HG03060 (cell line): ENCODE measurements at regions not wholly inside any gene's neighbourhood (a gene's known extent, or its start where the extent isn't known, plus 50 kb on each side); places are given as distances from the start of the nearest gene placed in this dataset.

Source experiments
- ATAC-seq: cut with Tn5 transposase; IDR thresholded peaks from one replicate; pipeline ENCODE4 v1.9.1; 2021; ENCODE audit warnings: low read depth, moderate number of reproducible peaks; ENCODE audit not compliant: unreplicated experiment

DNA sequence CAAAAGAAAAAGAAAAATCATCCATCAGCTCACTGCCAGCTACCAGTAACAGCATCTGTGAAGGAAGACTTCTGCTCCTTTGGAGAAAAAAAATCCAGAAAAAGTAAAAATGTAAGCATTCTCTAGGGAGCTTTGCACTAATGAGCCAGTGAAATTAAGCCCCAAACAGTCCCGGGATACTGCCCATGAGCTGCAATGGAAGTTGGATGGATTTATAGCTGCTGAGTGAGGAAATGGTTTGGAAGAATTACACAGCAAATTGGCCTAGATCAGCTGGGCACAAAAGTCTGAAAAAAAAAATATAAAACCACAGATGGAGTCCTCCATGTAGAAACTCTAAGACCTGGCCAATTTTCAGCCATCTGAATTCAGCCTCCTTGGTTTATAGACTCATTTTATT lies 462.9 kb upstream of the USP15 start:
- no peak for ATAC-seq

DNA sequence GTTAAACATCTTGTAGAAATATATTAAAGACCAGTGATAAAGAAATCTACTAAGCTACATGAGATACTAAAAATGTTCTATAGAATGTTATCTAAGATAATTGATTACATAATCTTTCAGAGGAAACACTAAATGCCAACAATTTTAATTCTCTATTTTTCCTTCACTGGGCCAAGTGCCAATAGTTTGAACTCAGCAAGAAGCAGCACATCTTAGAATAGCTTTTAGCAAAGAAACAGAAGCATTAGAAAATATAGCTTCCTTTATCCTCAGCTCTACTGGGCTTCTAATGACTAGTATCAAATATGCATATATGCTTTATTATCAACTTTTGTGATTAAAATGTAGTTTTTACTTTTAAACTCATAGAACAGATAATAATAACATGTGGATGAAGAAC lies 461.4 kb upstream of the USP15 start:
- no peak for ATAC-seq

DNA sequence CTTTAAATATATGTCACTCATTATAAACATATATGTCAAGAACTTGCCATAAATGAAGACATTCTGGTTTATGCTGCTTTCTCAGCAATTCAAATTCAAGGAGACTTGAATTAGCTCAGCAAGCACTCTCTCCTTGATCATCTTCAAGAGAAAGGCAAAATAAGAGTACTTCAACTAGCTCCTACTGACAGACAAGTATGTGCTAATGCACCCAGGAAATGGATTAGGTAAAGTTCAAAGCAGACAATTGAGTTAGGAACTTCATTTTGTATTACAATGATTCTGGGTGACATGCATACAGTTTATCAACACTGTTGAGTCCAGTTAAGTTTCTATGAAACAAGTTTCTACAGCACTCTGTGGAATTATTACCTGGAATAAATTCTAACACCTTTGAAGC lies 455.9 kb upstream of the USP15 start:
- ATAC-seq = no peak

DNA sequence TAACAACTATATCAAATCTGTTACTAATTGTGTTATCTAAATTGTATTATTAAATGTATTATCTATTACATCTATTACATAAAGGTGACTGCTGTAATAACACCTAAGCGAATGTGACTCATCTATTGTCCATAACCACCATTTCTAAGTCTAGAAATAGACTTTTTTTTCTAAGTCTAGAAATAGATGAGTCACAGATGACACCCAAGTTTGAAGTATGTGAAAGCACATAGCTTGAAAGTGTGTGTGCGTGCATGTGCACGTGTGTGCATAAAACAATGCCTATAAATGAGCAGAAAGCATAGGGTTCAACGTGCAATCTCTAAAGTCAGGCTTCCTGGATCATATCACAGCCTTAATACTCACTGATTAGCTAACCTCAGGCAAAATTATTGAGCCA lies 451.3 kb upstream of the USP15 start:
- no peak for ATAC-seq

DNA sequence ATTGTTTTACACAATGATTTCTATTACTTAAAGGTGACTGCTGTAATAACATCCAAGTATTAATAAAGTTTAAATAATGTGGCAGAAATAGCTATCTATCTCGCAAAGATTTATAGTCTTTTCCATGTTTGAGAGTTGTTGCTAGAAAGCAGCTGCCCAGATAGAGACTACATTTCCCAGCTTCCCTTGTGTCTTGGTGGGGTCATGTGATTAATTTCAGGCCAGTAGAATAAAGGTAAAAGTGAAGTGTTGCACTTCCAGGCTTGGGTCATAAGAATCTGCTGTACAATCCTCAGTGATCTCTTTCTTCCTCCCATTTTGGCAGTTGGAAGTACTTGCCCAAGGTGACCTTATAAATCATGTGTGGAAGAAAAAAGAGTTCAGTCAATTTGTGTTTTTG lies 449.7 kb upstream of the USP15 start:
- ATAC-seq = no peak

DNA sequence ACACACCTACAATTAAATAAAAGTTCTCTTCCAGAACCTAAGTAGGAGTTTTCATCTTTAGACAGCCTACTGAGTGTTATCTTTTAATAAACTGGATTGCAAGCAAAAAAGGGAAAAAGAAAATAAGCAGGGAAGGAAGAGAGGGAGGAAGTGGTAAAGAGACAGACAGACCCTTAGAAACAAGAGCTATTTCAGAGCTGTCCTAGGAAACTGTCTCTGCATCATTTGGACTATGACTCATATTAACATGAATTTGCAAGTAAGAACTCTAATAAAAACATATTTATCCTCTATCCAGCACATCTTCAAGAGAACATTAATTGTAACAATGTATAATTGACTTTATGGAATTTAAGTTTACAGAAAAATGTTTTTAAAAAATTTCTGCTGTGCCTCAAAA lies 438.8 kb upstream of the USP15 start:
- no peak for ATAC-seq

DNA sequence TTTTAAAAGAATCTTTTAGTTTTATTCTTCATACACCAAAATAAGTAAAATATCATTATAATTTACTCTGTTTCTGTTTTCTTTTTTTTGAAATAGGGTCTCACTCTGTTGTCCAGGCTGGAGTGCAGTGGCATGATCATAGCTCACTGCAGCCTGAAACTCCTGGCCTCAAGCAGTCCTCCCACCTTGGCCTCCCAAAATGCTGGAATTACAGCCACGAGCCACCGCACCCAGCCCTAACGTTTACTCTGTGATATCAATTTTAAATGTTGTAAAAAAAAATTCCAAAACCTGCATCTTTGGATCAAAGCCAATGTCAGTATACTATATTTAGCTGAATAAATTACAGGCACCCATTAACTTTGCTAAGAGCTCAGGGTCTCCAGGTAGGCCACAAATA lies 437.1 kb upstream of the USP15 start:
- ATAC-seq = no peak

DNA sequence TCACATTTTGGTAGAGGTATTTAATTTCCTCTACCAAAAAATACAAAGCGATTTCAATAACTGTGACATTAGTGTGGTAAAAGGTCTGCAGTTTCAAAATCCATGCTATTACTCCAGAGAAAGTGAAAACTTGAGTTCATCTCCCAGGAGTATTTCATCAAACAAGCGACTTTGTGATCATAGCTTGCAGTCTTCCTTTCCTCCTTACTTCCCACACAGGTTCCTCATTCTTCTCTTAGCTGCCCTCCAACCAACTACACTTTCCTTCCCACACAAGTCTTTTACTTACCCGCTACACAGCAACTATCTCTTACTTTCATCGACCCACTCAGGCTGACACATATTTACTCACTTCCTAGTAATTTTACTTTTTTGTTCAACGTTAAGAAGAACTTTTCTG lies 413.4 kb upstream of the USP15 start:
- ATAC-seq = no peak

DNA sequence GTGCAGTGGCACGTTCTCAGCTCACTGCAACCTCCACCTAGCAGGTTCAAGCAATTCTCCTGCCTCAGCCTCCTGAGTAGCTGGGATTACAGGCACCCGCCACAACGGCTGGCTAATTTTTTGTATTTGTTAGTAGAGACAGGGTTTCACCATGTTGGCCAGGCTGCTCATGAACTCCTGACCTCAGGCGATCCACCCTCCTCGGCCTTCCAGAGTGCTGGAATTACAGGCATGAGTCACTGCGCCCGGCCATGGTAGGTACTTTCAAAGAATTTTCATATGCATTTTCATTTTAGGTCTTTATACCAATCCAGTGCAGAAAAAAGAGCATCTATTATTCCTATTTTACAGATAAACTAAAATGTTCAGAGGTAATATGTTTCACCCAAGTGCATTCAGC lies 411.3 kb upstream of the USP15 start:
- no peak for ATAC-seq

DNA sequence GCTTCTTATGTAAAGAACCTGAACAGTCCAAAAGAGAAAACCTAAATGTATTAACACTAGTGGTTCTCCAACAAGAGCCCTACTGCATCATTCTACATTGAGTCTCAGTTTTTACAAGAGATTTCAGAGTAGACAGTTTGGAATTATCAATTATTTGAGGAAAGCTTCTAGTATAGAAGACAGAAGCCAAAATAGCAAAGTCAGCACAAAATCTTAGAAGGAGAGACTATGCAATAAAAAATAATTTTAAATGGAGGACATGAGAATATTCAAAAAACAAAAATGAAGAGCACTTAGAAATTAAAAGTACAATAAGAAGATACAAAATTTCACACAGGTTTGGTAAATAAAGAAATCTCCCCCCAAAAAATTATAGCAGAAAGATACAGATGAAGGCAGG lies 406.3 kb upstream of the USP15 start:
- ATAC-seq = no peak

DNA sequence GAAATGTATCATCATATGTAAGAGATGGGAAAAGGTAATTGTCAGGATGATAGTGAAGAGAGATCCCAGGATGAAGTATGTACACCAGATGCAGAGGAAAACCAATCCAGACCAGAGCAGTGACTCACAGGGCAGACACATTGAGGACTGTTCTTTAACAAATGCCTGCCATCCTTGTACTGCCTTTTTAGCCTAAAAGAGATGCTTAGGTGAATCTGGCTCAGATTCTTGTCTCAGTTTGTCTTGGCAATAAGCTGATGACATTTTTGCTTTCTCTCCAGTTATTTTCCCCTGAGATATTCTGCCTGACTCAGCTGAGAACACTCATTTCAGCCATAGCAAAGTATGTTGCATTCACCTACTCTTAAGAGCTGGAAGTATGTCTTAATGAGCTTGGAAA lies 405.3 kb upstream of the USP15 start:
- ATAC-seq = no peak

DNA sequence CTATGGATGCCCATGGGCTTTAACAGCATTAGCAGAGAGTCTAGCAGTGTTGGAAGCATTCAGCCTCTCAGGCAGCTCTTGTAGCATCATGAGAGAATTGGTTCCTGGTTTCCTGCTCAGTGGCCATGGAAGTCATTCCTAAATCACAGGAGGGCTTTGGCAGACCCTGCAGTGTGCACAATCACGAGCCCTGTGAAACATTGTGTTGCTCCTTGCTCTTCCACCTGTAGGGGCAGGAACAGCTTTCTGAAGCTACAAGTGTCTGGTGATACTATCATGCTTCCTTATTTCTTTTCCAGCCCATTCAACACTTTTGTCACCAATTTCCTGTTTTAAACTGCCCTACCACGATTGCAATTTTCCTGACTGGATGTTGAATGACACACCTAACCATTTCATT lies 402.2 kb upstream of the USP15 start:
- ATAC-seq = no peak

DNA sequence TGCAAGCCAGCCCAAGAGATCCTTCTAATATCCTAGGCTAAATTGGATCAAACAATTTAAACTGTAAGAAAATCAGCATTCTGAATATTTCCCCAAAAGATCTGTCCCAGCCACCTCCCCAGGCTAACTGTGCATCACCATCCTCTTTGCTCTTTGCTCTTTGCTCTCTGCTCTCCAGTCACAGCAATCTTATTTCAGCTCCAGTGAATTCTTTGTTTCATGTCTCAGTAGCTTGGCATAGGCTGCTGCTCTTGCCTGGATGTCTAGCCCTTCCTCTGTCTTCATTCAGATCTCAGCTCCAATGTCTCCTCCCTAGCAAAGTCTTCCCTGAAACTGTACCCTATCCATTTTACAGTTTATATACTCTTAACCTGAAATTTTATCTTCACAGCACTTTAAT lies 399.8 kb upstream of the USP15 start:
- ATAC-seq = no peak

DNA sequence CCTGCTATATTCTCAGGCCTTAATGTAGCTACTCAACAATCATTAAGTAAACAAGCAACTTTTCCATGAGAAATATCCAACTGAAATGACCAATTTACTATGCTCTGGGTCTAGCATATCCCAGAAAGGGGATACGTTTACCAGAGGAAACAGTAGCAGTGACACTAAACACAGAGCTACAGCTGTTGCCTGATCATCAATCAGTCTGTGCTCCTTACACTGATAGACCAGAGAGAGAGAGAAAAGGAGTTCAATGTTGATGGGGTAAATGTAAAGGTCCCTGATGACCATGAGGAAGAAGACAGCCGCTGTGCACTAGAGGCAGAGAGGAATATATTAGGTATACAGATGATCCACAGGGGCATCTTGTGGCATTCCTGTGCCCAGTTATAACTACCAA lies 397.2 kb upstream of the USP15 start:
- ATAC-seq = no peak

DNA sequence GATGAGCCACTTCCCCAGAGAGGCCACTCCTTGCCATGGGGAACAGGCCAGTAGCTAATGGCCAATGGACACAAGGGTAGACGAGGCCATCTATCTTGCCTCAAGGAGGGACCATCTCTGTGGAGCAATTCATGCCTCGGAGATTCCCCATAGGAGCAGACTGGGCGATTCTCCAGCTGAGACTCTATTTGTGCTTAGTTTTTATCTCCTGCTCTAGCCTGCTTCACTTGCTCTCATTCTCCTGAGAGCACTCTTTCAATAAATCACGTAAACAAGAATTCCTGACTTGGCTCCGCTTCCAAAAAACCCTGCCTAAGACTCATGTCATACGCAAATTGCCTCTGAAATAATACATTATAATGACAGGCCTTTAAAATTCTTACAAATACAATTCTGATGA lies 396.4 kb upstream of the USP15 start:
- no peak for ATAC-seq

DNA sequence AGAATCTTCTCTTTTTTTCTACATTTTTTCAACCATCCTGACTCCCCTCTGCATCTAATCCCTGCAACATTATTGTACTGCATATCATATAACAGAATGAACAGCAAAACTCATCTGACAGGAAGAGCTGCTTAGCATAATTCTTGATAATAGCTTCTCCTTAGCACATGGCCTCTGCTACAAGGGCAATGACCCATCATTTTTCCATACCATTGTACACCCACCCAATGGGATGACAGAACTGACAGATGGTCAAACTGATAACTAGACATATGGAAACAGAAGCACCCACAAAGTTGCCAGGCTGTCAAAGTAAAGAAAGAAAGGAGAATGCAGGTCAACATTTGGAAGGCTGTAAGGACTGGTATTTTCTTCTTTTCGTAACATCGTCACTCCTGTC lies 390.4 kb upstream of the USP15 start:
- ATAC-seq = no peak

DNA sequence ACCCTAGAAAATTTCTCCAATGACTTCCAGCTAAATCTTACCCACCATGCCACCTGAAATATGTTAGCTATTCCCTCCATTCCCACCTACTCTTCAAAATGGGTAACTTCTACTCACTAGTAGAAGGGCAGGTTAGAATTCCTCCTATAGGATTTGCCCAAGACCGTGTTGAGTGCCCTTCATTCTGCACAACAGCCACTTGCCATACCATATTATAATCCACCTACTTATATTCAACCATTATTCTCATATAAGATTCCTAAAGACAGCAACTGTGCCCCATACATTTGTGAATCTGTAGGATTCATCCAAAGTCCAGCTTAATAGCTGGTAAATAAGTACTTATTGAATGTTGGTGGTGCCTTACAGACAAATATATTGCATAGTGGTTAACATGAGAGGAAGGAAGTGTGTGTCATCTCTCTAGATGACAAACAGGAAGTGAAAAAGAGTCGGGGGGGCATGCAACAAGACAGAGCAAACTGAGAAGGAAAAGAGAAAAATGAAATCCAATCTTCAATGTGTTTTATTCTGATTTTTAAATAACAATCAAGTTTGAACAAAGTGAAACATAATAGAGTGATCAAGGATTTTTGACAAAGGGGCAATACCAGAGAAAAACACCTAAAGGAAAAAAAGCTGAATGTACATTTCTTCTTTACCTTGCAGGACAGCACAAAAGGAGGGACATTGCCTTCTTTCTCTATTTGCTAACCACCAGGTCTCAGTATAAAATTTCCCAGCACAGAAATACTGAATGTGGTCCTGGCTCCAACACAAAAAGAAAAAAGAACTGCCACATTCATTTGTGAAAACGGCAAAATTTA lies 389.3 kb upstream of the USP15 start:
- ATAC-seq = no peak

DNA sequence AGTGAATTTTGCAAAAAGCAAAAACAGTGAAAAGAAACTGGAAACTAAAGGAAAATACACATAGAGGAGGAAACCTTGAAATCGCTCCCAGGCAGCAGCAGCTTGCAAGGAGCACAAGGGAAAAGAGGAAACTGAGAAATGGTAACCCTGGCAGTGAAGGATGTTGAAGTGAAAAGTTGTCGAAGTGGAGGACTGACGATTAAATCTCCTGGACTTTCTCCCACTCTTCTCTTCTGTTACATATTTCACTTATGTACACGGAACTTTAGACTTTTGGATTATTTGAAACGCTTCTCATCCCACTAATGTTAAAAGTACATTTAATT lies 388.8 kb upstream of the USP15 start:
- no peak for ATAC-seq

DNA sequence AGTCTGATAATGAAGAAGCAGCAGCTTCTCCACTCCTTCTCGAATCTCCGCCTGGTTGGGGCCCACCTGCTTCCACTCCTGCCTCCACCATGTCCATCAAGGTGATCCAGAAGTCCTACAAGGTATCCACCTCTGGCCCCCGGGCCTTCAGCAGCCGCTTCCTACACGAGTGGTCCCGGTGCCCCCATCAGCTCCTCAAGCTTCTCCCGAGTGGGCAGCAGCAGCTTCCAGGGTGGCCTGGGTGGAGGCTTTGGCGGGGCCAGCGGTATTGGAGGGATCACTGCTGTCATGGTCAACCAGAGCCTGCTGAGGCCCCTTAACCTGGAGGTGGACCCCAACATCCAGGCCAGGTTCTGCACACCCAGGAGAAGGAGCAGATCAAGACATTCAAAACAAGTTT lies 381.0 kb upstream of the USP15 start:
- no peak for ATAC-seq

DNA sequence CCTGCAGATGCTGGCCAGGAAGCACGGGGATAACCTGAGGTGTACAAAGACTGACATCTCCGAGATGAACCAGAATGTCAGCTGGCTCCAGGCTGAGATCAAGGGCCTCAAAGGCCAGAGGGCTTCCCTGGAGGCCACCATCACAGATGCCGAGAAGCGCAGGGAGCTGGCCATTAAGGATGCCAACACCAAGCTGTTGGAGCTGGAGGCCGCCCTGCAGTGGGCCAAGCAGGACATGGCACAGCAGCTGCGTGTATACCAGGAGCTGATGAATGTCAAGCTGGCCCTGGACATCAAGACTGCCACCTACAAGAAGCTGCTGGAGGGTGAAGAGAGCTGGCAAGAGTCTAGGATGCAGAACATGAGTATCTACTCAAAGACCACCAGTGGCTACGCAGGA lies 380.0 kb upstream of the USP15 start:
- ATAC-seq = no peak

DNA sequence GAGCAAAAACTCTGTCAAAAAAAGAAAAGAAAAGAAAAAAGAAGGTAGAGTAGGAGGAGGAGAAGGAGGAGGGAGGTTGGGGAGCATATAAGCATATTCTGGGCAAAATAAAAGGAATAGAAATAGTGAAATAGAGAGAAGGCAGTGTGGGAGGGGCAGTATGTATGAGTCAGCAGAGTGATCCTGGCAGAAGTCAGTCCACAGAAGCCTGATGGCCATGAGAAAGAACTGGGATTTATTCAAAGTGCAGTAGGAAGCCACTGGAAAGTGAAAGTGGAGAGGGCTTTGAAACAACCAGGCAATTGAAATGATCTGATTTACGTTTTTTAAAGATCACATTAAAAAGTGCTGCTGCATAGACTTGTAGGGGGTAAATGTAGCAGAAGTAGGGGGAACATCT lies 368.6 kb upstream of the USP15 start:
- ATAC-seq = no peak

DNA sequence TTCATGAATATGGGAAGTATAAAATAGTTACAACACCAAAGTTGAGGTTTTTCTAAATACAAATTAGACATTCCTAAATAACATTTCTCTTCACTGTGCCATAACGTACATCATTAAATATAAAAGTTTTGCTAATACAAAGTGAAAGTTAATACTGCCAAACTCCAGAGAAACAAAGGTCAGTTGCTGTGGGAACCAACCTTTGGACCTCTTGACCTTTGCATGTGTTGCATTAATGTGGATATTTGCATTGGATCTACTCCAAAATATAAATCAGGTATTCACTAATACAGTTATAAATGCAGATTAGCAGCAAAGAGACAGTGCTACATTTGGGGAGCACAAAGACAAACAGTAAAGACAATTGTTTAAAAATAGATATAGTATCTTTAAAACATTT lies 366.0 kb upstream of the USP15 start:
- no peak for ATAC-seq

DNA sequence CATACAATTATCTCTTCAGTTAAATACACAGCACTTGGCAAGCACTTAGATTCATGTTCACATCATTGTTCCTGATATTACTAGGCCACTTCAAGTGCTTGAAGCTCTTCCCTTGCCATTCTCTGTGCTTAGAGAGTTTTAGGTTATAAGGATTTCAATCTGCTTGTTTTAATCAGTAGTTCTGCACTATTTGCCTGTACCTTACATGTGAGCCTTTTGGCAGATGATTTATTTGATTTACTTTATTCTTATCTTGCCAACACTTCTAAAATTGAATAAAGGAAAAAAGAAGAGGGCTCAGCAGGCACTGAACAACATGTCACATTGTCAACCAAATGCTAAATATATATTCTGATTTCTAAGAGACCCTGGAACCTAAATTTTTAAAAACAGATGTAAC lies 363.8 kb upstream of the USP15 start:
- no peak for ATAC-seq
